ENCODE measurements at regions not wholly inside any gene's neighbourhood (a gene's known extent, or its start where the extent isn't known, plus 50 kb on each side); places are given as distances from the start of the nearest gene placed in this dataset. TPM values are rescaled to one million over a fixed set of nuclear protein-coding genes. Genes with fewer than 3 reads are reported as not detected.

DNA sequence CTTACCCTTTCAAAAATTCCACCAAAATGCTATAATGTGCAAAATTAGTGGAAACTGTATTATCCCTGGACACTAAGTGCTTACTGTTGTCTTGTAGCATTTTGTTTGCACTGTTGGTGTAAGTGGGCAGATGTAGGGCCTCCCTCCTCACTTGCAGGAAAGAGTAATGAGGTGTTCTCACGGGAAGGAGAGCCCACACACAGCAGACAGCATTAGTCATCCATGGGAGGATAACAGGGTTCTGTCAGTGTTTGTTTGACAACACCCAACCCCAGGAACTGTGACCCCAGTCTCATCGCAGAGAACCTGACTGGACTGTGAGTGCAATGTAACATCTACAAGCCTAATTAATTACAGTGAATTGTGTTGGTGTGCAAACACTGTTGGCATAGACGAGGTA is 58.7 kb upstream of the VSTM2A start:
- no peak overlapping the region for H2AFZ ChIP-seq
- H3K9me3 ChIP-seq (ENCODE audit: low read depth): no peaks in the 10 kb centered on the region
- H3K4me3 ChIP-seq: no peak overlapping the region
- DNase-seq: no peak
- H3K27ac ChIP-seq: no peak overlapping the region
- no peaks in the 10 kb centered on the region for H3K4me1 ChIP-seq (ENCODE audit: insufficient read depth)
- TF ChIP-seq EZH2 (IDR thresholded peaks at IDR 0.05; ENCODE audit: insufficient read depth, poor library complexity, severe bottlenecking) (no peak), EZH2phosphoT487 (IDR thresholded peaks at IDR 0.05; ENCODE audit: insufficient read depth, low read depth) (no peak)
- no peak overlapping the region for H3K4me2 ChIP-seq (ENCODE audit: unreplicated experiment)
- H3K27me3 ChIP-seq (replicated peaks; ENCODE audit: insufficient read depth): no peaks in the 10 kb centered on the region
- in situ Hi-C loops (cut with MboI): no loop called here
- H3K36me3 ChIP-seq (ENCODE audit: low read depth): no peaks in the 10 kb centered on the region
- H3K9ac ChIP-seq: no peak overlapping the region
- WGBS, 2 experiments (ENCODE audit: low coverage in 1 of 2, low lambda C conversion rate in 2 of 2, missing lambda C conversion rate in 2 of 2): 6 to 18% methylated on average over 3 of the region's 3 CpGs
- H3K79me2 ChIP-seq (ENCODE audit: insufficient read depth): no peaks in the 10 kb centered on the region
- H3F3A ChIP-seq (ENCODE audit: insufficient read depth): no peaks in the 10 kb centered on the region
- no peaks in the 10 kb centered on the region for H4K20me1 ChIP-seq (ENCODE audit: insufficient read depth)
- H3K9me2 ChIP-seq (ENCODE audit: insufficient read depth): no peaks in the 10 kb centered on the region

DNA sequence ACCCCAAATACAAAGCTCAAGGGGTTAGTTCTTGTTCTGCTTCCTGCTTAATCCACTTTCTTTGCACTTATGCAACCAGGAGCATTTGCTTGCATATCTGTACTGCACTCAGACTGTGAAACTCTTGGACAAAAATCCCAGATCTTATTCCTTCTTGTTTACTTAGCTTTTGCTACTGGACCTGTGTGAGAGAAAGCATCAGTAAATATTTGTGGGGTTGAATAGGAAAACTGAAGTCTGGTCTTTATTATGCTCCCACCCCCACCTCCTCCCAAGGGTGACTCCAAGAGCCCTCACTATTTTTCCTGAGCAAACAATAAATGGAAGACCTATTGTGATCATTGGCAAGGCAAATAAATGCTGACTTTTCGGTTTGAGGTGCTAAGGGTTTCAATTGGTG is 57.1 kb upstream of the VSTM2A start:
- Histone ChIP-seq H2AFZ (no peak overlapping the region), H3K4me2 (ENCODE audit: unreplicated experiment) (no peak overlapping the region), H3F3A (ENCODE audit: insufficient read depth) (no peaks in the 10 kb centered on the region), H3K4me3 (no peak overlapping the region), H3K4me1 (ENCODE audit: insufficient read depth) (no peaks in the 10 kb centered on the region), H3K27me3 (replicated peaks; ENCODE audit: insufficient read depth) (no peaks in the 10 kb centered on the region), H3K36me3 (ENCODE audit: low read depth) (no peaks in the 10 kb centered on the region), H3K9me2 (ENCODE audit: insufficient read depth) (no peaks in the 10 kb centered on the region), H3K9ac (no peak overlapping the region), H3K79me2 (ENCODE audit: insufficient read depth) (no peaks in the 10 kb centered on the region), H3K9me3 (ENCODE audit: low read depth) (no peaks in the 10 kb centered on the region), H3K27ac (no peak overlapping the region), H4K20me1 (ENCODE audit: insufficient read depth) (no peaks in the 10 kb centered on the region)
- in situ Hi-C loops (cut with MboI): no loop called here
- no peak for TF ChIP-seq EZH2 (IDR thresholded peaks at IDR 0.05; ENCODE audit: insufficient read depth, poor library complexity, severe bottlenecking)
- no peak for TF ChIP-seq EZH2phosphoT487 (IDR thresholded peaks at IDR 0.05; ENCODE audit: insufficient read depth, low read depth)
- no peak for DNase-seq
- WGBS, 2 experiments (ENCODE audit: low coverage in 1 of 2, low lambda C conversion rate in 2 of 2, missing lambda C conversion rate in 2 of 2): 0 to 4% methylated on average over 1 of the region's 1 CpG

Small RNAs in the stretch of these regions (small RNA-seq; reads per million reads assigned to genes)
- gene AC074348.1 (ENCODE audit: low read depth, low replicate concordance) (not detected), gene RNU2-29P (ENCODE audit: low read depth, low replicate concordance) (3.1 reads per million, percentile 73 among the genes with 10 or more reads in this experiment)
